Aorta (tissue), 5 donors: ENCODE measurements at regions not wholly inside any gene's neighbourhood (a gene's known extent, or its start where the extent isn't known, plus 50 kb on each side); places are given as distances from the start of the nearest gene placed in this dataset.
"Not testable (repeated sequence)": the region's sequence is repeated elsewhere in the genome, so short reads cannot be mapped to it uniquely, and the experiment has no call there.

Source experiments
- ATAC-seq: fragments of 200-7000 bp; cut with Tn5 transposase; one replicate; pipeline ENCODE4 v1.9.1; 2022; ENCODE audit warnings: moderate library complexity; ENCODE audit not compliant: low FRiP score
- DNase-seq, 2 donors: peaks; one replicate each; pipeline ENCODE4 v3.0.0-alpha.2; 2020
- H3K27ac ChIP-seq, 2 donors: one replicate each; pipeline ENCODE4 v1.5.1; 2013; ENCODE audit warnings: low read length in 2 of 2, mild to moderate bottlenecking in 2 of 2, moderate library complexity in 2 of 2, control low read depth in 1 of 2, inconsistent platforms in 1 of 2, low read depth in 1 of 2
- H3K27me3 ChIP-seq, 2 donors: one replicate each; pipeline ENCODE4 v1.6.1; 2013; ENCODE audit warnings: control low read depth in 1 of 2, low read length in 1 of 2, mild to moderate bottlenecking in 1 of 2, moderate library complexity in 1 of 2; ENCODE audit not compliant: insufficient read depth in 2 of 2, control insufficient read depth in 1 of 2
- H3K36me3 ChIP-seq, 2 donors: one replicate each; pipeline ENCODE4 v1.6.1; 2013; ENCODE audit warnings: control low read depth in 1 of 2, low read length in 1 of 2, mild to moderate bottlenecking in 1 of 2; ENCODE audit not compliant: insufficient read depth in 2 of 2, control insufficient read depth in 1 of 2
- H3K4me1 ChIP-seq, 2 donors: one replicate each; pipeline ENCODE4 v1.6.1; 2013; ENCODE audit warnings: low read length in 2 of 2, control low read depth in 1 of 2, mild to moderate bottlenecking in 1 of 2, moderate library complexity in 1 of 2; ENCODE audit not compliant: insufficient read depth in 2 of 2, control insufficient read depth in 1 of 2
- H3K4me3 ChIP-seq, 2 donors: one replicate each; pipeline ENCODE4 v1.5.1; 2013; ENCODE audit warnings: low read length in 2 of 2, control low read depth in 1 of 2, mild to moderate bottlenecking in 1 of 2
- H3K9me3 ChIP-seq: one replicate; pipeline ENCODE4 v1.6.1; 2013; ENCODE audit warnings: mild to moderate bottlenecking, low read length; ENCODE audit not compliant: control insufficient read depth
- WGBS, 2 donors: extraction: QIAGEN DNeasy Blood & Tissue Kit; methylation state at CpG; one replicate each; pipeline ENCODE4 v1.1.7; 2013; 5-methylcytosine and 5-hydroxymethylcytosine counted together
- intact Hi-C, 2 donors: fragments of 100-400 bp; cut with DNase I; formaldehyde crosslinking; loops; one replicate each; pipeline versions ENCODE4 v1.14.2 to v1.15.0; 2022
- donor health status: healthy with polysubstance abuse.
- donor health status: Bipolar disorder and iron deficiency.
- donor health status: DM: no; HTN: no; CAD: no.
- donor health status: DM: no; HTN: no; CAD: no.
- donor health status: DM: yes; HTN: yes; CAD: no.

DNA sequence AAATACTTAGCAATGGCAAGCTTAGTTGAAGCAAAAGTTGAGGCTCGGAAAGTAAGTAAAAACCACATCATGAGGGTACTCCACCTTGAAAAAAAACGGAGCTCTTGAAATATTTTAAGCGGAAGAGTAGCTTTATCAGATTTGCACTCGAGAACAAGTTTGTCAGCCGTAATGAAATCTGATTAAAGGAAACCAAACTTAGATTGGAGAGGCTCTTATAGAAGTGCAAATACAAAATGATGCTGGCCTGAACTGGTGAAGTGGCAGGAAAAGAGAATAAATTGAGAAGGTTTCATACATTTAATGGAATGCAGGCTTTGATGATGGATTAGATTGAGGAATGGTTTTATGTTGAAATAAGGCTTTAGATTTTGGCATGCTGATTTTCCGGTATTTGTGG is 484.2 kb downstream of the PID1 start:
- ATAC-seq = no peak
- H3K4me3 ChIP-seq = no peak overlapping the region
- no peak overlapping the region for H3K27ac ChIP-seq
- no peaks in the 10 kb centered on the region for H3K36me3 ChIP-seq
- H3K9me3 ChIP-seq = peaks cover 2% of the 10 kb centered on the region
- no peaks in the 10 kb centered on the region for H3K27me3 ChIP-seq
- no peaks in the 10 kb centered on the region for H3K4me1 ChIP-seq
- WGBS, 2 donors = 70 to 74% methylated on average over 6 of the region's 6 CpGs
- no peak for DNase-seq
- intact Hi-C loops = no loop called here

DNA sequence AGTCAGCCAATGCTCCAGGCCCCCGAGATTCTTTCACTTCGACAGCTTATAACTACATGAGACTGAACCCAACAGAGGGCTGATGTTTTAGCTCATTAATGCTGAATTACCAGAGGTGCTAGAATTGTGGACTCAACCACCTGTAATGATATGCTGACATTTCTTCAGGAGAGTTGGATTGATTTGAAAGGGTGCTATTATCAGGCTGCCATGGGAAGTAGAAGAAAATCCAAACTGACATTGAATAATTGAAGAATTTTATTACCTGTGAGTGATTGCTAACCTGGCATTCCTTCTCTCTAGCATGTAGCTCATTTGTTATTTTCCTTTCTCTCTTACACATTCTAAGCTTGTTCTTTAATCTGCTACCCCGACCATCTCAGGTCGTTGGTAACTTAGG is 488.8 kb downstream of the PID1 start:
- intact Hi-C loops = no loop called here
- H3K4me3 ChIP-seq = no peak overlapping the region
- WGBS, 2 donors = 71 to 81% methylated on average over 4 of the region's 4 CpGs
- no peaks in the 10 kb centered on the region for H3K36me3 ChIP-seq
- no peak overlapping the region for H3K27ac ChIP-seq
- no peak for ATAC-seq
- H3K27me3 ChIP-seq = no peaks in the 10 kb centered on the region
- H3K4me1 ChIP-seq = no peaks in the 10 kb centered on the region
- no peak for DNase-seq
- no peaks in the 10 kb centered on the region for H3K9me3 ChIP-seq

DNA sequence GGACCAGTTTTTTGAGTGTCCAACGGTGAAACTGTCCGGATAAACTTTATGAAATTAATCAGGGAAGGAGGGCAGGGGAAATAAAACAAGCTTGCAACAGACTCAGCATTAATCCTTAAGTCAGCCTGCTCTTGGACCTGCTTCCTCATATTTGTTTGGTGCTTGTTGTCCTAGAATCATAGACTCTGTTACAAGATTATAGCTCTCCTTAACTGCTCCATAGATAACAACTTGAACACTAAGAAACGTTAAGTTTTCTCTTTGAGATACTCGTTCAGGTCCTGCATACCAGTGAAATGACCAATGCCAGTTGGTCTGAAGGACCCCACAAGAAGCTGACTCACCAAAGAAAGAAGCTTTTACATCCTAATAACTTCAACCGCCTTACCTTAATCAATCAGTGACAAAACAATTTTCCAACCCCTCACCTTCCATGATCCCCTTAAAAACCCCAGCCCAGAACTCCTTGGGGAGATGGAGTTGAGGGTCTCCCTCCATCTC is 493.2 kb downstream of the PID1 start:
- no peak overlapping the region for H3K4me3 ChIP-seq
- WGBS, 2 donors = 70 to 75% methylated on average over 5 of the region's 5 CpGs
- no peak overlapping the region for H3K27ac ChIP-seq
- no peaks in the 10 kb centered on the region for H3K4me1 ChIP-seq
- ATAC-seq = no peak
- intact Hi-C loops = no loop called here
- H3K9me3 ChIP-seq = no peaks in the 10 kb centered on the region
- no peaks in the 10 kb centered on the region for H3K36me3 ChIP-seq
- DNase-seq = no peak
- H3K27me3 ChIP-seq = no peaks in the 10 kb centered on the region

DNA sequence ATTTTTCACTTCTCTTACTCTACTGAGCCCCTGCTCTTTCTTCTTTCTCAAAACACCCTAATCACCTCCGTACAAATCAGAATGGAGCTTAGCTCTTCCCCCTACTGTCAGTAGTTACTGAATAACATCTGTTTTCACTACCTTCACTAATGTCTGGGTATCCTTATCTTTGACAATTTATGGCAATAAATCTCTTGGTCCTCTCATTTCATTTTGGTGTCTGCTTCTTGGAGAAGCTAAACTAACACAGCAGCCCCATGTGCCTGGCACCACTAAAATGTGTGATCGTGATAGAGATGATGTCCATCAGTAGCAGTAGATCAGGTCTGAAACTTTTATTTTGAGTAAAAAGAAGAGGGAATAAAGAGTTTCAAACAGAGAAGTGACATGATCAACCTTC is 496.5 kb downstream of the PID1 start:
- Histone ChIP-seq H3K9me3 (no peaks in the 10 kb centered on the region), H3K4me1 (no peaks in the 10 kb centered on the region), H3K4me3 (no peak overlapping the region), H3K36me3 (no peaks in the 10 kb centered on the region), H3K27ac (no peak overlapping the region), H3K27me3 (no peaks in the 10 kb centered on the region)
- intact Hi-C loops = no loop called here
- 80 to 84% methylated on average over 2 of the region's 2 CpGs for WGBS, 2 donors
- DNase-seq = no peak
- ATAC-seq = no peak

DNA sequence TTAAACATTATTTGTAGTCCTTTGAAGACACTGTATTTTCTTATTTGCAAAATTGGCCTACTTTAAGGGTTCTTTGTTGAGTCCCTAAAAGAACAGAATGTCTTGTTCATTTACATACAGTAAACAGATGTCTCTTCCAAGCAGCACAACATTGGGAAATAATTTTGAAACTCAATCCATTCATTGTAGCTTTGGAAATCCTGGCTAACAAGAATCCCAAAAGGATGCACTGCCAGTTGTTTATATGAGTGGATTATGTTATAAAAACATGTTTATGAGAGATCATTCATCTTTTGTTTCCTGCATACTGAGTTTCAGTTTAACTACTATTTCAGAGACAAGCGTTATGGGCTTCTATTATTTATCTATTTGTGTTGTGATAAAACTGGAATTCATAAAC is 499.3 kb downstream of the PID1 start:
- ATAC-seq (peak; percentile 68), DNase-seq (no peak)
- Histone ChIP-seq H3K27ac (no peak overlapping the region), H3K36me3 (no peaks in the 10 kb centered on the region), H3K4me1 (peaks cover 0 to 7% of the 10 kb centered on the region in 2 donors), H3K4me3 (no peak overlapping the region), H3K27me3 (no peaks in the 10 kb centered on the region), H3K9me3 (no peaks in the 10 kb centered on the region)
- intact Hi-C loops = no loop called here
- 42 to 53% methylated on average over 1 of the region's 1 CpG for WGBS, 2 donors

DNA sequence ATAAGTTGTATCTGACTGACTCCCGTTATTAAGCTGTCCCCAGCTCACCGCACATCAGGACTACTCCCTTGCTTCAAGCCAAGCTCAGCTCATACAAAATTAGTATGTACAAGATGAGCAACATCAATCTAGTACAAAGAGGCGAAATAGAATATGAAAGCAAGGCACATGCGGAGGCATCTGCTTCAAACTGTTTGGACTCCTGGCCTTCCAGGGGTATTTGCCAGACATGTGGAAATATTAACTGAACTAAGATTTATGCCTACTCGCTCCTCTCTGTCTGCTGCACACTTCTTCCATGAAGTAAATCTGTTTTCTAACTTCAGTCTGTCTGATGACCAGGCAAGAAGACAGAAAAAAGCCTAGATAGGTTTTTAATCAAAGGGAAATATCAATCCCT is 499.8 kb downstream of the PID1 start:
- H3K27ac ChIP-seq = no peak overlapping the region
- peaks cover 0 to 10% of the 10 kb centered on the region in 2 donors for H3K4me1 ChIP-seq
- no peaks in the 10 kb centered on the region for H3K27me3 ChIP-seq
- no peak overlapping the region for H3K4me3 ChIP-seq
- H3K9me3 ChIP-seq = no peaks in the 10 kb centered on the region
- peak; percentile 40 for ATAC-seq
- H3K36me3 ChIP-seq = no peaks in the 10 kb centered on the region
- WGBS, 2 donors = 90 to 95% methylated on average over 5 of the region's 5 CpGs
- intact Hi-C loops = no loop called here
- no peak for DNase-seq

DNA sequence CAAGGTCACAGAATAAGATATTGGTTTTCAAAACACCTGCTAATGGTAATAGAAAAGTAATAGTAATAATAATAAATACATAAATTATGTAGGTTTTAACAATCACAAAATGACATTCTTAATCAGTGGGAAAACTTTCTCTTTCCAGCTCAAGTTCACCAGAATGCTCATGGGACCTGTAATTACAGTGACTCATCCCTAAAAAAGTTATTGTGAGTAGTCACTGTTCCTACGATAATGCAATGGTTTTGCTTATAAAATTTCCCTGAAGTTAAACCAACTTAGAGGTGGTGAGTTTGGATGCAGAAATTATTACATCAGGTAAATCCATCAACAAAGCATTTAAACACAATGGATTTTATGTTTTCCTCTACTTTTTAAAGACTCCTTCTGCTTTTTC is 502.3 kb downstream of the PID1 start:
- H3K9me3 ChIP-seq = no peaks in the 10 kb centered on the region
- no peak overlapping the region for H3K27ac ChIP-seq
- no peaks in the 10 kb centered on the region for H3K27me3 ChIP-seq
- ATAC-seq (peak; percentile 68), DNase-seq (no peak)
- no peak overlapping the region for H3K4me3 ChIP-seq
- H3K36me3 ChIP-seq = no peaks in the 10 kb centered on the region
- intact Hi-C loops = loop anchor here in 1 of 2 donors (5.0 kb wide), 1 partner anchor 37 kb away; no protein-coding TSS in a partner anchor
- WGBS, 2 donors = 2 to 11% methylated on average over 1 of the region's 1 CpG
- peaks cover 0 to 10% of the 10 kb centered on the region in 2 donors for H3K4me1 ChIP-seq

DNA sequence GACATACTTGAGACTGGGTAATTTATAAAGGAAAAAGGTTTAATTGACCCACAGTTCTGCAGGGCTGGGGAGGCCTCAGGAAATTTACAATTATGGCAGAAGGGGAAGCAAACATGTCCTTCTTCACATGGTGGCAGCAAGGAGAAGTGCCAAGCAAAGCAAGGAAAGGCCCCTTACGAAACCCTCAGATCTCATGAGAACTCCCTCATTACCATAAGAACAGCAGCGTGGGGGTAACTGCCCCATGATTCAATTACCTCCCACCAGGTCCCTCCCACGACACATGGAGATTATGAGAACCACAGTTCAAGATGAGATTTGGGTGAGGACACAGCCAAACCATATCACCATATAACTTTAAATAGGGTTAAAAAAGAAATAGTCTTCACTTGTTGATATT is 502.9 kb downstream of the PID1 start:
- intact Hi-C loops = loop anchor here in 1 of 2 donors (5.0 kb wide), 1 partner anchor 36 kb away; no protein-coding TSS in a partner anchor
- not testable (repeated sequence) for H3K4me3 ChIP-seq, H3K36me3 ChIP-seq, ATAC-seq, H3K27me3 ChIP-seq, H3K27ac ChIP-seq, DNase-seq, H3K9me3 ChIP-seq
- peaks cover 0 to 10% of the 10 kb centered on the region in 2 donors for H3K4me1 ChIP-seq
- WGBS, 2 donors = 61 to 69% methylated on average over 3 of the region's 3 CpGs

DNA sequence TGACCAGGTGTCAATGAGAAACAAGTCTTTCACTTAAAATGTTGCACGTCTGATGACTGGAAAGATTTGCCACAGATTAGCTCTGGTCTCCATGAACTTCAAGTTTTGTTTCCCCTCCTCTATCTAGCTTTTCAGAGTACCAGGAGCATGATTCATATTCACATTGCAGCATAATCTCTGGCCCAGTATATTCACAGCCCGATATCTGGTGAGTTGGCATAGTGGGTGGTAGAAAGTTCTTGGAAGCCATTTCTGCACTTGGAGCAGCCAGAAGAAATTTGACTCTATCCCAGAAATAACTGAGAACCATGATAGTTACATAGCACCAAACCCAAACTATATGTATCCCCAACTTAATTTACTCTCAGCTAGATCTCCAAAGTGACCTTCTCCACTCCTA is 503.9 kb downstream of the PID1 start:
- Histone ChIP-seq H3K36me3 (no peaks in the 10 kb centered on the region), H3K9me3 (no peaks in the 10 kb centered on the region), H3K4me1 (peaks cover 0 to 10% of the 10 kb centered on the region in 2 donors), H3K27ac (no peak overlapping the region), H3K4me3 (no peak overlapping the region), H3K27me3 (no peaks in the 10 kb centered on the region)
- DNase-seq (no peak), ATAC-seq (peak; percentile 37)
- intact Hi-C loops = loop anchor here in 1 of 2 donors (5.0 kb wide), 1 partner anchor 35 kb away; no protein-coding TSS in a partner anchor
- WGBS, 2 donors = 3 to 5% methylated on average over 2 of the region's 2 CpGs
